Left renal cortex interstitium (tissue), 4 donors: ENCODE measurements at regions not wholly inside any gene's neighbourhood (a gene's known extent, or its start where the extent isn't known, plus 50 kb on each side); places are given as distances from the start of the nearest gene placed in this dataset.

Experiments used
- DNase-seq, 4 donors: peaks; one replicate each; pipeline ENCODE4 v3.0.0-alpha.2; 2013; ENCODE audit warnings: low read depth in 4 of 4, low spot score in 2 of 4, missing footprints in 1 of 4

GRCh38 chr2:19785867-19786266 is 115.9 kb downstream of the TTC32 start:
- DNase-seq: no peak

- no peak for DNase-seq
Measured at GRCh38 chr2:19785447-19785846, 116.3 kb downstream of the TTC32 start.

- DNase-seq: no peak
Measured at GRCh38 chr2:19784456-19784855, 117.3 kb downstream of the TTC32 start.

GRCh38 chr2:19783935-19784334 is 117.8 kb downstream of the TTC32 start:
- DNase-seq: no peak

GRCh38 chr2:19776941-19777514 is 124.8 kb downstream of the TTC32 start:
- no peak for DNase-seq

GRCh38 chr2:19775838-19776237 is 125.9 kb downstream of the TTC32 start:
- no peak for DNase-seq

- DNase-seq: no peak
Measured at GRCh38 chr2:19775315-19775714, 126.5 kb downstream of the TTC32 start.

GRCh38 chr2:19774805-19775176 is 127.0 kb downstream of the TTC32 start:
- no peak for DNase-seq

GRCh38 chr2:19772981-19773380 is 128.8 kb downstream of the TTC32 start:
- no peak for DNase-seq

GRCh38 chr2:19769513-19769912 is 132.3 kb downstream of the TTC32 start:
- no peak for DNase-seq

- no peak for DNase-seq
Measured at GRCh38 chr2:19767899-19768298, 133.9 kb downstream of the TTC32 start.

- DNase-seq: no peak
Measured at GRCh38 chr2:19764998-19765397, 136.8 kb downstream of the TTC32 start.

GRCh38 chr2:19763731-19764130 is 138.1 kb downstream of the TTC32 start:
- no peak for DNase-seq

- DNase-seq: no peak
Measured at GRCh38 chr2:19762959-19763605, 138.7 kb downstream of the TTC32 start.

- DNase-seq: no peak
Measured at GRCh38 chr2:19762142-19762541, 139.6 kb downstream of the TTC32 start.

- no peak for DNase-seq
Measured at GRCh38 chr2:19759880-19760279, 141.9 kb downstream of the TTC32 start.

GRCh38 chr2:19758658-19759057 is 143.1 kb downstream of the TTC32 start:
- no peak for DNase-seq

GRCh38 chr2:19757586-19757985 is 144.2 kb downstream of the TTC32 start:
- DNase-seq: no peak

- DNase-seq: no peak
Measured at GRCh38 chr2:19754907-19755306, 146.9 kb downstream of the TTC32 start.

- no peak for DNase-seq
Measured at GRCh38 chr2:19753818-19754217, 148.0 kb downstream of the TTC32 start.

GRCh38 chr2:19753314-19753713 is 148.5 kb downstream of the TTC32 start:
- no peak for DNase-seq

GRCh38 chr2:19752500-19752899 is 149.3 kb downstream of the TTC32 start:
- no peak for DNase-seq

GRCh38 chr2:19751631-19752030 is 150.2 kb downstream of the TTC32 start:
- no peak for DNase-seq
